ENCODE measurements at regions not wholly inside any gene's neighbourhood (a gene's known extent, or its start where the extent isn't known, plus 50 kb on each side); places are given as distances from the start of the nearest gene placed in this dataset.
A peak's percentile ranks its signal among the peaks of the same experiment; 100 is the strongest.

DNA sequence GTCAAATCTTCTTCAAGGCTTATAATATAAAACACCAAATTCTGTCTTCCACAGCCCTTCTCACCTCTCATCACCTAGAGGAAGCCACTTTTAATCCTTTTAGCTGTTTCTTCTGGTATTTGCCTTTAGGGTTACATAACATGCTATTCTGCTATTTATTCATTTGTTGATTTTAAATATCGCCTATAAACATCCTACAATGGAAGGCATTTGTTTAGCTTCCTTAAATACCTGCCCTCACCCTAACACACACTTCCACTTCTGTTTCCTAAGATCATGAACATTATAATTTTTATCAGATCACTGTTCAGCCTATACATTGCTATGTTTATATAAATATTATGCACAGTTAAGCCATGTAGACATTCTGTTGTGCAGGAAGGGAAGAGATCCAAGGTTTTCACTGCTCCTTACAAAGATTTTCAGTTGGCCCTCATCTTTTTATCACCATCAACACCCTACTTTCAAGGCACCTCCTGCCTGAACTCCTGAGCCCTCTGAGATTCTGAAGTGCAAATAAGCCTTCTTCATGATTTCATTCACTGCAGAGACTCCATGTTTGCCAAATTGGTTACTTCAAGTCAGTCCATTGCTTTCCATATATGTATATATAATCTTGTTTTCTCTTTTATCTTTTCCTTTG lies 356.9 kb upstream of the ACTBL2 start:
- no peak for DNase-seq (ENCODE audit: low read depth)

DNA sequence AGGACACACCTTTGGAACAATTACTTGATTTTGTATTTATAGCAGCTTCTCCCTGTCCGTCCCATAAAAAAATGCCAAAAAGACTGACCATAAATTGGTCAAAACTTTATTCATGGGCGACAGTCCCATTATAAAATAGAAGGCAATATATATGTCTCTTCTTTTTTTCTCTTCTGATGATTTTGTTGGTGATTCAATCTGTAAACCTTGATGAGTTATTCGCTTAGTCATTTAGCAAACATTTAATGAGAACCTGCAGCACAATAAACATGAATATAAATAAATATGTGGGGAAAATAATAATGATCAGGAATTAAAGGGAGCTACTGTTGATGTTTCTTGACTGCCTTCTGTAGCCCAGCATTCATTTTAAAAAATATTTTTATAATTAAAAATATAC lies 356.4 kb upstream of the ACTBL2 start:
- no peak for DNase-seq (ENCODE audit: low read depth)

DNA sequence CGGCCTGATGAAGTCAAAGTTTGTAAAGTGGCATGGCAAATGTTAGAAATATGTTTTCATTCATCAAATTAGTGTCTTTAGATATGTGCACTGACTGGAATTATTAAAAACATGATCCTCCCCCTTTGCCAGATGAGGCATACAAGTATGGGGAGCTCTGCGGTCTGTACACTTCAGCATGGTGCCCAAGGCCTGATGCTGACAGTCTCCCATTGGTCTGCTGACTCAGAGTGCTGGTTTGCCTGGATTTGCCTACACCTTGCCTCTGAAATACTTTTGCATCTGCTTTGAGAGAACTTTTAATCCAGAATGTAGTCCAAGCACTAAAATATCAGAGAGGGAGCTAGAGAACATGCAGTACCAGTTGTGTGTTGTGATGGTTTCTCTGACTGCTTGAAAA lies 354.3 kb upstream of the ACTBL2 start:
- DNase-seq (ENCODE audit: low read depth) = no peak

DNA sequence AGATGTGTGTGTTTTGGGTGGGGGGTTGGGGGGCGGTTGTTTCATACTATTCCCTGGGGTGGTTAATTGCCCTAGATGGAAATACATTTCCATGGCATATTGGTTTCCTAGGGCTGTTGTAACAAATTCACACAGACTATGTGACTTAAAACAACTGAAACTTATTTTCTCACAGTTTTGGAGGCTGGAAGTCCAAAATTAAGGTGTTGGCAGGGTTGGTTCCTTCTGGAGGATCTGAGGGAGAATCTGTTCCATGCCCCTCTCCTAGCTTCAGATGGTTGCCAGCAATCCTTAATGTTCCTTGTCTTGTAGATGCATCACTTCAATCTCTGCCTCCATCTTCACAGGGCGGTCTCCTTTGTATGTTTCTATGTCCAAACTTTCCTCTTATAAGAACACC lies 353.7 kb upstream of the ACTBL2 start:
- DNase-seq (ENCODE audit: low read depth) = no peak

DNA sequence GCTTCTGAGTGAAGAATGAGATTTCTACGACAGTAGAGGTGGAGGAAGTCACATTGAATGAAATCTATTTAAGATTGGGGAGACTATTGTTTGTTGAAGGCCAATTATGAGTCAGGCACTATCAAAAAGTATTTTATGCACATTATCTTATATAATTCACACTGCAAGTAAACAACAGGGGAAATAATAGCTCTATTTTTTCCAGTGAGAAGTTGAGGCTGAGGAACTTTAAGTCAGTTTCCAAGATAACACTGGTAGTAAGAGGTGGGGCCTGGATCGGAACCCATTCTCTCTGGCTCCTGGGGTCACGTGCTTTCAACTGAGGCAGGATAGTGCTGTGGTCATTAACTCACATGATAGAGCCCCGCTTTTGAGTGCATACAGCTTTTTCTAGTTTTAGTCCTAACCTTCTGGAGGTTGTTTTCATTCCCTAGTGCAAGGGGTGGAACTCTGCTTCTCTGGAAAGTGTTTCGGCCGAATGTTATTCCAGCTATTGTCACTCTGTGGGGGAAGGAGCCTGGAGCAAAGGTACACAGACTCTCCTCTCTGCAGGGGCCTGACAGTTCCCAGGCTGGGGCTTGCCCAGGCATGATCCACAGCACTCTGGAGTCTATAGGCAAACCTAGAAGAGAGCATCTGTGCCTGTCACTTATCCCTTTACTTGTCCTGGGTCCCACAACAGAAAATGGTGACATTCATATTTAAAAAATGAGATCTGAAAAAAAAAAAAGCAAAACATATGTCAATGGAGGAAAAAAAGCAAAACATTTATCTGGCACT lies 352.4 kb upstream of the ACTBL2 start:
- DNase-seq (ENCODE audit: low read depth) = no peak

DNA sequence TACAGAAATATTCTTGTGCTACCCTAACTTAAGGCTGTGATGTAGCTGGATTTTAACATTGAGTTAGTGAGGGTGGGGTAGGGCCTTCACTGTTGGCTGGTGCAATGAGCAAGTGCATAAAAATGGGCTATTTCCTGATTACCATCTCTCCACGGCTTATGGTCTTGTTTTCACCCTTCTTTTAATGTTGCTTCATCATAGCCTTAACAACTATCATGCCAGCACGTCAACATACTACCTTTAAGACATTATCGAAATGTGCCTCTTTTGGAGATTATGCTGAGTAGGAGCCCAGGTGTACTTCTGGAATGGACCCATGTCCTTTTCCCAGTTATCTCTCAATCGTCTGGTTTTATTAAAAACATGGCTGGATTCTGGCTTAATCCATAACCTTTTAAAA lies 350.9 kb upstream of the ACTBL2 start:
- no peak for DNase-seq (ENCODE audit: low read depth)

DNA sequence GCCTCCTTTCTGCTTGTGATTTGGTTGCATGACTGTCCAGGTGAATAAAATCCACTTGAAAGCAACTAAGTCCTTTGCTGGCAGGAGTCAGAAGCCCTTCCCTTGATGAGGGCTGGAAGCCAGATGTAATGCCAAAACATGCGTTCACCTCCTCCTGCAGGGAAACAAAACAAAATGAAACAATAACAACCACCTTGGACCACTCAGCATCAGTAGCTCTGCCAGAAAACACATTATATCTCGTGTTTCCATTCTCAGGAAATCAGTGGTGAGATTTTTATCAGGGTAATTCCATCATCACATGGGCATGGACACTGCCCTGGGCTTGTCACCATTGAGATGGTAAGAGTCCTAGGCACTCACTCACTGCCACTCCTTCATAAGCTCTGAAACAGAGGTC lies 350.3 kb upstream of the ACTBL2 start:
- no peak for DNase-seq (ENCODE audit: low read depth)

DNA sequence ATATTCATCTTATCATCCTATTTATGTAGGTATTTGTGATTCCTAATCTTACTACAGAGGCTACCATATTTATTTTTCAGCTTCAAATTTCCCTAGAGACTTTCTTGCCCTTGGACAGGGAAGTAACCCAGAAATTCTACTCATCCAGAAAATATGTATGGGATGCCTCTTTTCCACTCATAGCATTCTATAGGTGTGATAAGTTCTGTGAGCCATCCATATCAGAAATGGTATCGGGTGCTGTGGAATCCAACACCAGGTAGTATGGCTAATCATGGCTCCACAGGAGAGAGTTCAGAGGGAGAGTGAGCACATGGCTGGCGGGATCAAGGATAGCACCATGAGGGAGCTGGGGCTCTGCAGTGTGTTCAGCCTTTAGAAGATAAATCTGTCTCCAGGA lies 349.3 kb upstream of the ACTBL2 start:
- no peak for DNase-seq (ENCODE audit: low read depth)

DNA sequence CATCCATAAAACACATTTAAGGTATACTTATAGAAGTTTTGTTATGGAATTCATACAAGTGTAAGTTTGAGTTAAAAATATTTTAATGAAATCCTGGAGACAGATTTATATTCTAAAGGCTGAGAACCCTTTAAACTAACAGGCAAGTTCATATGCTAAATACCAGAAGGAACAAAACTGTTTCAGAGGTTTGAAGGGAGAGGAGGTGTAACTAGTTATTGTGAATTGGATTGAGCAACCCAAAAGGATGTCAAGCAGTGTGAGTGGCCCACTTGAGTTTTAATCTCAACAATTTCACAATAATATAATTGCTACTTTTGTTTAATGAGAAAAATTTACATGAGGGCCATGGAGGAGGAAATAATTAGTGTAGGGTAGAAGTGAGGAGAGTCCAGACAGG lies 348.5 kb upstream of the ACTBL2 start:
- DNase-seq (ENCODE audit: low read depth) = no peak

DNA sequence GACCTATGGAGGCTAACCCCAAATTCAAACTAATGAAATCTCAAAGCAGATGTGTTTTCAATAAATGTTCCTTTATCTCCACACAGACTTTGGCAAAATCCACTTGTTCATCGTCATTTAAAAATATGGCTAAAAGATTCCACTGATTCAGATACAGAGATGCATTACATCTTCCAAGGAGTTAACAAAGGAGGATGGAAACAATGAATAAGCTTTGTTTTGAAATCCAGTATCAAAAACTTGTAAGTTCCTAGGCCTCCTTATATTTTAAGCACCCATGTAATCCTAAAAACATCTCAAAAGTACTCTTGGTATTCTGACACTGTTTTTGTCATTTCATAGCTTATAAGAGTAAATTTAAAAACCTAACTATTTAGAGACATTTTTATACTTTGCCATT lies 345.6 kb upstream of the ACTBL2 start:
- no peak for DNase-seq (ENCODE audit: low read depth)

DNA sequence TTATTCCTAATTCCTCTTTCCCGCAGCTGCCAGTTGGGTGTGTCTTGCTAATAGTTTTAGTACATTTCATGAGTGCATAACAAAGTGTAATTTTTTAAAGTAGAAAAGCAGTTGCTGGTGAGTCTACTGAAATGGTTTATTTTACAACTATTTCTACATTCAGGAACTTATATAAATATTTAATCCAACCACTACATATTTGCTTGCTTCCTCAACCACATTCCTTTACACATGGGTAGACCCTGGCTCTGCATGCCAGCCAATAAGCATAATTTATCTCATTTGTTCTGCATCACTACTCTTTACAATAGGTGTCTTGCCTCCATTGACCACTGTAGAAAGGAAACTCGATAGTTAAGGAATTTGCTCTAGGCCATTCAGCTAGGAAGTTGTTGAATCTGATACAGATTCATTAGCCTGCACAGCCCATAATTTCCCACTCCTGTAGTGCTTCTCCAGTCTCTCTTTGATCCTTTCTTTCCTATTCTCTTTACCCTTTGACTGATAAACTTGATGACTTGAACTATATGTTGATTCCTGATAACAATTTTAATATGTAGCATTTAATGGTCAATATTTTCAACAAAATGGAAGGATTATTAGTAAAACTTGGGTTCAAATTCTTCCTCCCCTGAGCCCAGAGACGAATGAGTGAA lies 342.5 kb upstream of the ACTBL2 start:
- peak; percentile 59 for DNase-seq (ENCODE audit: low read depth)

DNA sequence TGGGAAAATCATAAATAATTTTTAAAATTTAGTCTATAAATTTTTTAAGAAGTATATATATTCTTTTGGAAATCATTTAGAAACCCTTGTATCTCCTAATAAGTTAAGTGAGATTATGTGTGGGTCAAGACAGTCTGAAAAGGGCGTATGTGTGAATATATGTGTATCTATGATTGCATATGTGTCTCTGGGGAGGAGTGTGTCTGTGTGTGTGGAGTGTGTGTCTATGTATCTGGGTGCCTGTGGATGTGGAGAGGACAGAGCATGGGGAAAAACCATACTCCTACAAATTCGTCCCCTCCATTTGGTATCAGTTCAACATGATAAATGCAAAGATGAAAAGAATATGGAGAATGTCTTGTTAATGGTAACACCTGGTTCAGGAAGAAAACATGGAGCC lies 342.0 kb upstream of the ACTBL2 start:
- DNase-seq (ENCODE audit: low read depth) = no peak

DNA sequence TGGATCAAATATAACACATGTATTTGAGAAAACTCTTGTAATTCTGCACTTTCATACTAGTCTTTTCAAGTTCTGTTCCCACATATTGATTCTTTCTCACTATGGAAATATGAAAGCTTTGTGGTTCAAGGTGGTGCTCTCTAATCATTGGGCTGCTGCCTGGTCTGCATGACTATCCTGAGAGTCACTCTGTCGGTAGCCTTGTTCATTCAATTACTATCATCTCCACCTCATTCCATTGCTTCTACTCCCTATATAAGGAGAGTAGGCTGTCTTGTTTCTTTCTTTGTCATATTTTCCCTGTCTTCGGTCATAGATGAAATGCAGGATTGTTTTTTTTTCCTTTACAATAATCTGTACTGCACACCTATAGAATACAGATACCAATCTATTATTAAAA lies 341.4 kb upstream of the ACTBL2 start:
- peak; percentile 40 for DNase-seq (ENCODE audit: low read depth)

DNA sequence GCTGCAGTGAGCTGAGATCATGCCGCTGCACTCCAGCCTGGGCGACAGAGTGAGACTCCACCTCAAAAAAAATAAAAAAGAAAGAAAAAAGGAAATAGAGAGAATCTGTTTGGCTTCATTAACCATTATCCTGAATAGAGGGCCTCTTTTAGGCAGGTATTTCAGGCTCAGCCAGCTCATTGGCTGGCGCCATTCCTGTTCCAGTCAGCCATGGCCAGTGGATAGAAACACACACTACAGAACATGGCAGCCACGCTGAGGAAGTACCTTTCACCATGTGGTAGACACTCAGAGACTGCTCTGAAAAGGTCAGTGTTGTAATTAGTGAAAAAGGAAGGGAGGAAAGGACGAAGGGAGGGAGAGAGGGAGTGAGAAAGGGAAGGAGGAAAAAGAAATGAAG lies 340.0 kb upstream of the ACTBL2 start:
- no peak for DNase-seq (ENCODE audit: low read depth)

DNA sequence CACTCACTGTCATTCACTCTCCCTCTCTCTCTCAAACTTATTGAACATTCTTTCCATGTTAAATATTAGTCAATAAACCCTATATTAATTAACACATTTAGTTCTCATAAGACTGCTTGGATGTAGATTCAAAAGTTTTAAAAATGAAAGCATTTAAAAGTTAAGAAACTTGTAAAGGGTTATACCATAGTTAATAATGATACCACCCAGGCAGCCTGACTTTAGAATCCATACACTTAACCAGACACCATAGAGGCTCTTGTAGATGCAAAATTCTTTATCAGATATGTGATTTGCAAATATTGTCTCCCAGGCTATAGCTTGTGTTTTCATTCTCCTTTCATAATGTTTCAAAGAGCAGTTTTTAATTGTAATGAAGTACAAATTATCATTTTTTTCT lies 335.8 kb upstream of the ACTBL2 start:
- no peak for DNase-seq (ENCODE audit: low read depth)

DNA sequence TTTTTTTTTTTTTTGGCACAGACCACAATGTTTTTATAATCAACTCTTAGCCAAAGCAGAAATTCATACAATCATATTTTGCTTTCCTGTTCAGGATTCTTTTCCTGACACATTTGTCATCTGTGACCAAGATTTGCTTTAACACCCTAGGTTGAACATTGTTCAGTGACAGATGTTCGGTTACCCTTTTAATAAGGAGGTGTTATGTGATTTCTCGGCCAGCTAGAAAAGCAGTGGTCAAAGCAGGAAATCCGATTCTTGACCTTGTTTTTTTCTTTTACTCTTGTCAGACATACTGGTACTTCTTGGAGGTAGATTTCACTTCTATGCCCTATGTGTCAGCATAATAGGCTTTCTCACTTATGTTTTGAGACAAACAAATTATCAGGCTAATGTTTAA lies 335.3 kb upstream of the ACTBL2 start:
- no peak for DNase-seq (ENCODE audit: low read depth)

DNA sequence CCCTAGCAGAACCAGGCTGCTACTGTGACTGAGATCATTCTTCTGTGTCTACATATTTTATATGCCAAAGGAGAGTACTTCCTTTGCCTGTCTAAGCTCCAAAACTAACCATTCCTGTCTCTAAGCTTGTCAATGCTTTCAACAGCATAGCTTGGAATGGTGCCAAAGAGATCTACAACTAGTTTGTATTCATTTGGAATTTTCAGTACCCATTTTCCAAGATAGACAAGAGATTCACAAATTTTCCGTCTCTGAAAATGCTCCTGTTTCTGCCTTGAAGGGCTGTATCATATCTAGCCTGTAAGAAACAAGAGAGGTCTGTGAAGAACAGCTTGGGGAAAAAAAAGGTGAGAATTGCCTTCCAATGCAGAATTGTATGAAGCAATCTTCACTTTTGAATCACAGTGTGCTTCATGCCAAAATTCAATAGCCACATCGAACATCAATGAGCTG lies 334.4 kb upstream of the ACTBL2 start:
- DNase-seq (ENCODE audit: low read depth) = no peak

DNA sequence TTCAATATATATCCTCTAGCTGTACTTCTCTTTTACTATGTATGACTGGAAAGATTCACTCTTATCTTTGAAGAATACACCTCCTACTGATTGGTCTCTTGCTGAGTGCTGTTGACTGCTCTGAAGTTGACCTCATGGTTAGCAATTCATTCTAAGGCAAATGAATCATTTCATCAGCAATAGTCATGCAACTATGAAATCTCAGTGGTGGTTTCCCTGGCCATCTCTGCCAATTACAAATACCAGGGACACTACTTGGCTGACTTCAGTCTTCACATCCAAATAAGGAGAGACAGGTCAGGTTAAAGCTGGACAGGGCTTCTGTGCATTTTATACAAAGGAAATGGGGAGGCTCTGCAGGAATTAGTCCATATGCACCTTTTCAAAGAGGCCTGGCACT lies 333.5 kb upstream of the ACTBL2 start:
- peak; percentile 95 for DNase-seq (ENCODE audit: low read depth)

DNA sequence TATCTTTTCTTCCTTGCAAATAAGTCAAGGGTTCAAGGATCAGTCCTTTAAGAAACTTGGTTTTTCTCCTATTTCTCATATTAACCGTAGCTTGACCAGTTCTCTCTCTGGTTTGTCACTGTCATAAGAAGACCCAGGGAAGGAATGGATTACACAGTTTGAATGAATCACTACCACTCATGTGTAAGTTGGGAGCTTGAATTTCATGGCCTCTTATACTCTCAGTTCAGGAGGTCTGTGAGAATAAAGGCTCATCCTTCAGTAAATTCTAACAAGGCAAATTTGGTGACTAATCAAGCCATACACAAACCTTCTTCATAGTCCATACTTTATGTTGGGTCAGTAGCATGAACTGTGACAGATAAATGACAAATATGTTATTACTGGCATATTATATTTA lies 323.1 kb upstream of the ACTBL2 start:
- no peak for DNase-seq (ENCODE audit: low read depth)

DNA sequence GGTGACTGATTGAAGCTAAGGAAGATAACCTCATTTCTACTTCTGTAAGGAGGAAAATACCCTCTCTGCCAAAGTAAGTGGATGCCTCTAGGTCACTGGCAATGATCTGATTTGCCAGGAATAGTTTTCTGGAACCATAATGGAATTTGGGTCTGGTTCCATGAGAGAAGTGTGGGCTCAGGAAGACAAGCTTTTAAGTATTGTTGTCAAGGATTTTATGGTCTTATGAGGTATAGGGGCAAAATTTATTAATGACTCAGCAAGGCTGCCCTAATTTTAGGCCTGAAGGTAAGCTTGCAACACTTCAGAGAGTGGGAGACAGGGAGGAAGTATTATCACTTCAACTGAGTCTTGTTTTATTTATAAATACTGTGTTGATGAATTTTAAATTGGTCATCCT lies 322.6 kb upstream of the ACTBL2 start:
- no peak for DNase-seq (ENCODE audit: low read depth)

DNA sequence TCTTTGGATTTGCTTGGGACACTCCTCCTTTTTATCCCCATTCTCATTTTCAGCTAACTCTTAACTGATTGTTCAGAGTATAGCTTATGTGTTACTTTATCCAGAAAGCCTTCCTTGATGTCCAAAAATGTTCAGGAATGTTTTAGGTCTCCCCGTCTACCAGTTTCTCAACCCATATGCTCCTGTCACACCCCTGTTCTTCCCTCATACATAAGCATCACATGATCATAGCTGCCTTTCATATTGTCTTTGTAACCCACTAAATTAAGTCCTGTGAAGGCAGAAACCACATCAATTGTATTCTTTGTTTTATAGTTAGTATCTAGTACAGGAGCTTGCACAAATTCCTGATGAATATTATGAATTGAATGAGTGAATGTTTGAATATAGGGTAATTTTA lies 321.9 kb upstream of the ACTBL2 start:
- DNase-seq (ENCODE audit: low read depth) = no peak

DNA sequence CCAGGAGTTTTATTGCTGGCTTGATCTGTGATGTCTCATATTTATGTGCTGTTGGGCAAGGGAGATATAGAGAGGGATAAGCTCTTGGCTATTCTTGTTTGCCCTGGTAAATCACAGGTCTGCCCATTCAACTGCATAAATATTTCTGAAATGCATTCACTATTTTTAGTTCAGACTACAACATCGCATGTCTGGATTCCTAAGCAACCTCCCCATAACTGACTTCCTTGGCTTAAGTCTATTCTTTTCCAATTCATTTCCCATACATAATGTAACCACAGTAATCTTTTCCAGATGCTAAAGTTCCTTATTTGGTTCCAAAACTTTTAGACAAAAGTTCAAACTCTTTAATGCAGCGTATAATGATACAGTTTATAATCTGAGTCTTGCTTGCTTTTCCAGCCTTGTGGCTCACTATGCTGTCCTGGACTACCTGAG lies 321.4 kb upstream of the ACTBL2 start:
- DNase-seq (ENCODE audit: low read depth) = peak; percentile 87

DNA sequence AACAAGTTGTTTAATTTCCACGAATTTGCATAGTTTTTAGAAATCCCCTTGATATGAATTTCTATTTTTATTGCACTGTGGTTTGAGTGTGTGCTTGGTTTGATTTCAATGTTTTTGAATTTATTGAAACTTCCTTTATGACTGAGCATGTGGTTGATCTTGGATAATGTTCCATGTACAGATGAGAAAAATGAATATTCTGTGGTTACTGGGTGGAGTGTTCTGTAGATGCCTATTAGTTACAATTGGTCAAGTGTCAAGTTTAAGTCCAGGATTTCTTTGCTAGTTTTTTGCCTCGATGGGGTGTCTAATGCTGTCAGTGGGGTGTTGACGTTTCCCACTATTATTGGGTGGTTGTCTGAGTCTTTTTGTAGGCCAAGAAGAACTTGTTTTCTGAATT lies 319.5 kb upstream of the ACTBL2 start:
- no peak for DNase-seq (ENCODE audit: low read depth)

All from GM04504 (cell line).